ENCODE measurements at regions not wholly inside any gene's neighbourhood (a gene's known extent, or its start where the extent isn't known, plus 50 kb on each side); places are given as distances from the start of the nearest gene placed in this dataset.
"Not testable (repeated sequence)": the region's sequence is repeated elsewhere in the genome, so short reads cannot be mapped to it uniquely, and the experiment has no call there.

GRCh38 chr3:61483997-61484396 is 77.4 kb upstream of the PTPRG start:
- no peaks in the 10 kb centered on the region for H3K27me3 ChIP-seq (ENCODE audit: insufficient read depth, low read length)
- H4K20me1 ChIP-seq (ENCODE audit: insufficient read depth, low read length): no peaks in the 10 kb centered on the region
- no peak overlapping the region for H3K9ac ChIP-seq (ENCODE audit: low read length)
- H3K4me1 ChIP-seq (ENCODE audit: insufficient read depth, low read length, severe bottlenecking): no peaks in the 10 kb centered on the region
- H3K79me2 ChIP-seq (ENCODE audit: insufficient read depth, low read length): no peaks in the 10 kb centered on the region
- no peak overlapping the region for H3K4me2 ChIP-seq (ENCODE audit: low read length)
- no peak overlapping the region for H3K27ac ChIP-seq (ENCODE audit: low read depth, low read length, poor library complexity, severe bottlenecking)
- no peaks in the 10 kb centered on the region for H3K36me3 ChIP-seq (ENCODE audit: insufficient read depth, low read length)
- no peak overlapping the region for H2AFZ ChIP-seq (ENCODE audit: low read length)
- H3F3A ChIP-seq (ENCODE audit: insufficient read depth, low read length): no peaks in the 10 kb centered on the region
- no peaks in the 10 kb centered on the region for H3K9me3 ChIP-seq (ENCODE audit: low read length)
- H3K9me2 ChIP-seq (ENCODE audit: low read depth, low read length): no peaks in the 10 kb centered on the region
- H3K4me3 ChIP-seq (ENCODE audit: low read depth, low read length, poor library complexity, severe bottlenecking): no peak overlapping the region
- TF ChIP-seq CTCF (IDR thresholded peaks at IDR 0.05; ENCODE audit: low read length) (no peak), EZH2 (IDR thresholded peaks at IDR 0.05; ENCODE audit: borderline replicate concordance, low read length) (no peak)

- Histone ChIP-seq H4K20me1 (ENCODE audit: insufficient read depth, low read length) (no peaks in the 10 kb centered on the region), H3K27me3 (ENCODE audit: insufficient read depth, low read length) (no peaks in the 10 kb centered on the region), H3K4me1 (ENCODE audit: insufficient read depth, low read length, severe bottlenecking) (no peaks in the 10 kb centered on the region), H3F3A (ENCODE audit: insufficient read depth, low read length) (no peaks in the 10 kb centered on the region), H2AFZ (ENCODE audit: low read length) (no peak overlapping the region), H3K9ac (ENCODE audit: low read length) (no peak overlapping the region), H3K79me2 (ENCODE audit: insufficient read depth, low read length) (no peaks in the 10 kb centered on the region), H3K4me3 (ENCODE audit: low read depth, low read length, poor library complexity, severe bottlenecking) (no peak overlapping the region), H3K27ac (ENCODE audit: low read depth, low read length, poor library complexity, severe bottlenecking) (no peak overlapping the region), H3K9me2 (ENCODE audit: low read depth, low read length) (no peaks in the 10 kb centered on the region), H3K36me3 (ENCODE audit: insufficient read depth, low read length) (no peaks in the 10 kb centered on the region), H3K4me2 (ENCODE audit: low read length) (no peak overlapping the region), H3K9me3 (ENCODE audit: low read length) (no peaks in the 10 kb centered on the region)
- TF ChIP-seq CTCF (IDR thresholded peaks at IDR 0.05; ENCODE audit: low read length): no peak
- TF ChIP-seq EZH2 (IDR thresholded peaks at IDR 0.05; ENCODE audit: borderline replicate concordance, low read length): no peak
Observed at GRCh38 chr3:61493339-61493738, 68.0 kb upstream of the PTPRG start.

GRCh38 chr3:61494309-61494708 is 67.1 kb upstream of the PTPRG start:
- H3K4me3 ChIP-seq (ENCODE audit: low read depth, low read length, poor library complexity, severe bottlenecking); H4K20me1 ChIP-seq (ENCODE audit: insufficient read depth, low read length); H3K27me3 ChIP-seq (ENCODE audit: insufficient read depth, low read length); H3K36me3 ChIP-seq (ENCODE audit: insufficient read depth, low read length); H3K4me1 ChIP-seq (ENCODE audit: insufficient read depth, low read length, severe bottlenecking); H3K9ac ChIP-seq (ENCODE audit: low read length); H3F3A ChIP-seq (ENCODE audit: insufficient read depth, low read length); H3K9me2 ChIP-seq (ENCODE audit: low read depth, low read length); H3K79me2 ChIP-seq (ENCODE audit: insufficient read depth, low read length); H3K4me2 ChIP-seq (ENCODE audit: low read length); H3K9me3 ChIP-seq (ENCODE audit: low read length); H2AFZ ChIP-seq (ENCODE audit: low read length); H3K27ac ChIP-seq (ENCODE audit: low read depth, low read length, poor library complexity, severe bottlenecking): not testable (repeated sequence)

- Histone ChIP-seq H3K36me3 (ENCODE audit: insufficient read depth, low read length) (no peaks in the 10 kb centered on the region), H3K9me2 (ENCODE audit: low read depth, low read length) (no peaks in the 10 kb centered on the region), H3F3A (ENCODE audit: insufficient read depth, low read length) (no peaks in the 10 kb centered on the region), H3K4me3 (ENCODE audit: low read depth, low read length, poor library complexity, severe bottlenecking) (no peak overlapping the region), H3K79me2 (ENCODE audit: insufficient read depth, low read length) (no peaks in the 10 kb centered on the region), H3K27me3 (ENCODE audit: insufficient read depth, low read length) (no peaks in the 10 kb centered on the region), H3K9me3 (ENCODE audit: low read length) (no peaks in the 10 kb centered on the region), H3K9ac (ENCODE audit: low read length) (no peak overlapping the region), H2AFZ (ENCODE audit: low read length) (no peak overlapping the region), H3K4me1 (ENCODE audit: insufficient read depth, low read length, severe bottlenecking) (no peaks in the 10 kb centered on the region), H3K27ac (ENCODE audit: low read depth, low read length, poor library complexity, severe bottlenecking) (no peak overlapping the region), H3K4me2 (ENCODE audit: low read length) (no peak overlapping the region), H4K20me1 (ENCODE audit: insufficient read depth, low read length) (no peaks in the 10 kb centered on the region)
- TF ChIP-seq EZH2 (IDR thresholded peaks at IDR 0.05; ENCODE audit: borderline replicate concordance, low read length) (no peak), CTCF (IDR thresholded peaks at IDR 0.05; ENCODE audit: low read length) (no peak)
Observed at GRCh38 chr3:61497463-61497862, 63.9 kb upstream of the PTPRG start.

Data from OCI-LY1 (cell line).